SK-N-SH (cell line): ENCODE measurements at regions not wholly inside any gene's neighbourhood (a gene's known extent, or its start where the extent isn't known, plus 50 kb on each side); places are given as distances from the start of the nearest gene placed in this dataset.

Experiments
- CTCF ChIA-PET: fragments of 300-600, 350-600 bp; formaldehyde crosslinking; extraction: SDS; loops from one replicate; lab custom pipeline; 2021; lab: Yijun Ruan, JAX
- POLR2A ChIA-PET: fragments of 350-600 bp; sonication (Branson Sonifier 250); formaldehyde crosslinking; extraction: SDS; loops from one replicate; lab custom pipeline; 2020; ENCODE audit warnings: antibody characterized with exemption, inconsistent platforms; lab: Yijun Ruan, JAX
- DNase-seq: peaks from one replicate; pipeline ENCODE4 v3.0.0; 2012
- H2AFZ ChIP-seq: fragments of 200-600 bp; sonication (generic); 2 replicates; pipeline ENCODE4 v1.8.1; 2016; ENCODE audit warnings: antibody characterized with exemption, mild to moderate bottlenecking, low read depth
- H3F3A ChIP-seq: fragments of 200-600 bp; sonication (generic); replicated peaks from 2 replicates; pipeline ENCODE3; 2016; ENCODE audit warnings: antibody characterized with exemption, mild to moderate bottlenecking; ENCODE audit not compliant: insufficient read depth
- H3K27ac ChIP-seq, 2 experiments: fragments of 200-500 bp in 1 of 2; fragments of 200-600 bp in 1 of 2; sonication (Bioruptor generic) in 1 of 2; sonication (generic), shearing (Covaris generic) in 1 of 2; 2 replicates each; pipeline versions ENCODE4 v1.5.1 to v1.6.1; 2014 to 2016; ENCODE audit warnings: low read depth in 2 of 2, inconsistent platforms in 1 of 2, low read length in 1 of 2, mild to moderate bottlenecking in 1 of 2, mixed read lengths in 1 of 2
- H3K27me3 ChIP-seq: fragments of 200-600 bp; sonication (generic), shearing (Covaris generic); 2 replicates; pipeline ENCODE4 v1.6.1; 2016; ENCODE audit warnings: mixed run types; ENCODE audit not compliant: insufficient read depth
- H3K36me3 ChIP-seq, 2 experiments: fragments of 200-500 bp in 1 of 2; fragments of 200-600 bp in 1 of 2; sonication (Bioruptor generic) in 1 of 2; sonication (generic) in 1 of 2; replicated peaks in 1 of 2; 2 replicates each; pipeline versions ENCODE3 to v1.5.1; 2014 to 2016; ENCODE audit warnings: low read length in 1 of 2, mild to moderate bottlenecking in 1 of 2; ENCODE audit not compliant: insufficient read depth in 2 of 2, control insufficient read depth in 1 of 2
- H3K4me1 ChIP-seq, 2 experiments: fragments of 200-500 bp in 1 of 2; fragments of 200-600 bp in 1 of 2; sonication (Bioruptor generic) in 1 of 2; sonication (generic), shearing (Covaris generic) in 1 of 2; 2 replicates each; pipeline versions ENCODE4 v1.5.1 to v1.6.1; 2014 to 2016; ENCODE audit warnings: low read depth in 1 of 2, low read length in 1 of 2, mixed run types in 1 of 2; ENCODE audit not compliant: insufficient read depth in 2 of 2, control insufficient read depth in 1 of 2
- H3K4me2 ChIP-seq: fragments of 200-600 bp; sonication (generic), shearing (Covaris generic); 2 replicates; pipeline ENCODE4 v1.6.1; 2017; ENCODE audit warnings: mixed run types
- H3K4me3 ChIP-seq, 2 experiments: fragments of 200-500 bp in 1 of 2; fragments of 200-600 bp in 1 of 2; sonication (Bioruptor generic) in 1 of 2; sonication (generic), shearing (Covaris generic) in 1 of 2; 2 replicates each; pipeline versions ENCODE4 v1.5.1 to v1.8.1; 2014 to 2016; ENCODE audit warnings: low read depth in 2 of 2, inconsistent platforms in 1 of 2, low read length in 1 of 2, mild to moderate bottlenecking in 1 of 2, mixed read lengths in 1 of 2, moderate library complexity in 1 of 2
- H3K79me2 ChIP-seq: fragments of 200-600 bp; sonication (generic); 2 replicates; pipeline ENCODE4 v1.8.1; 2017; ENCODE audit warnings: mild to moderate bottlenecking; ENCODE audit not compliant: insufficient read depth
- H3K9ac ChIP-seq: fragments of 200-600 bp; sonication (generic); 2 replicates; pipeline ENCODE4 v1.6.1; 2017; ENCODE audit warnings: mixed run types
- H3K9me2 ChIP-seq: fragments of 200-600 bp; sonication (generic); 2 replicates; pipeline ENCODE4 v1.6.1; 2017; ENCODE audit warnings: mixed run types
- H3K9me3 ChIP-seq: fragments of 200-600 bp; sonication (generic); 2 replicates; pipeline ENCODE4 v1.6.1; 2017; ENCODE audit warnings: mixed run types, mild to moderate bottlenecking, moderate library complexity
- H4K20me1 ChIP-seq: fragments of 200-600 bp; sonication (generic); 2 replicates; pipeline ENCODE4 v1.6.1; 2017; ENCODE audit warnings: mild to moderate bottlenecking, mixed run types; ENCODE audit not compliant: insufficient read depth
- CHD2 ChIP-seq: fragments of 150-350 bp; IDR thresholded peaks from 2 replicates; pipeline ENCODE4 v1.6.1; 2018; ENCODE audit warnings: low read length; ENCODE audit not compliant: partially characterized antibody
- ELF1 ChIP-seq: IDR thresholded peaks from 2 replicates; pipeline ENCODE4 v1.4.0; 2012
- EP300 ChIP-seq, 2 experiments: IDR thresholded peaks; 2 replicates each; pipeline versions ENCODE4 v1.4.0 to v1.6.1; 2012; ENCODE audit warnings: borderline replicate concordance in 1 of 2, low read depth in 1 of 2, low read length in 1 of 2
- EZH2phosphoT487 ChIP-seq: fragments of 200-600 bp; sonication (generic); IDR thresholded peaks from 2 replicates; pipeline ENCODE4 v1.6.1; 2017; ENCODE audit warnings: low read depth, mixed run types, mild to moderate bottlenecking, antibody characterized with exemption, moderate library complexity, borderline replicate concordance
- FOSL2 ChIP-seq: IDR thresholded peaks from 2 replicates; pipeline ENCODE4 v1.4.0; 2012; ENCODE audit warnings: low read depth, mild to moderate bottlenecking, moderate library complexity, borderline replicate concordance
- FOXJ3 ChIP-seq: sonication (generic); formaldehyde crosslinking; IDR thresholded peaks from 2 replicates; pipeline ENCODE4 v1.5.1; 2020; ENCODE audit warnings: mild to moderate bottlenecking, missing genetic modification reagents
- FOXM1 ChIP-seq: IDR thresholded peaks from 2 replicates; pipeline ENCODE4 v1.4.0; 2012; ENCODE audit warnings: low read depth, mild to moderate bottlenecking
- GABPA ChIP-seq: IDR thresholded peaks from 2 replicates; pipeline ENCODE4 v1.4.0; 2012; ENCODE audit warnings: low read depth, mild to moderate bottlenecking
- GATA2 ChIP-seq: sonication (generic); formaldehyde crosslinking; IDR thresholded peaks from 2 replicates; pipeline ENCODE4 v1.5.0; 2020; ENCODE audit warnings: mild to moderate bottlenecking, missing genetic modification reagents
- IRF3 ChIP-seq: fragments of 150-350 bp; IDR thresholded peaks from 2 replicates; pipeline ENCODE4 v1.6.1; 2016; ENCODE audit warnings: mild to moderate bottlenecking, low read depth, low read length
- JUND ChIP-seq: IDR thresholded peaks from 2 replicates; pipeline ENCODE4 v1.4.0; 2012
- MAX ChIP-seq: IDR thresholded peaks from 2 replicates; pipeline ENCODE4 v1.4.0; 2012; ENCODE audit warnings: low read depth
- NRF1 ChIP-seq: IDR thresholded peaks from 2 replicates; pipeline ENCODE4 v1.6.1; 2012; ENCODE audit warnings: low read depth, mild to moderate bottlenecking, low read length
- POLR2AphosphoS5 ChIP-seq: IDR thresholded peaks from 2 replicates; pipeline ENCODE4 v1.6.1; 2012; ENCODE audit warnings: low read depth, low read length
- RAD21 ChIP-seq: IDR thresholded peaks from 2 replicates; pipeline ENCODE4 v1.6.1; 2012; ENCODE audit warnings: mild to moderate bottlenecking, low read length
- RCOR1 ChIP-seq: fragments of 150-350 bp; IDR thresholded peaks from 2 replicates; pipeline ENCODE4 v1.6.1; 2017; ENCODE audit warnings: antibody characterized with exemption, low read length
- SMC3 ChIP-seq: IDR thresholded peaks from 2 replicates; pipeline ENCODE4 v1.6.1; 2012; ENCODE audit warnings: low read depth, low read length, improper control_type of control experiment
- TEAD4 ChIP-seq: IDR thresholded peaks from 2 replicates; pipeline ENCODE4 v1.4.0; 2012; ENCODE audit warnings: mild to moderate bottlenecking, borderline replicate concordance; ENCODE audit not compliant: insufficient read depth
- YY1 ChIP-seq: IDR thresholded peaks from 2 replicates; pipeline ENCODE4 v1.4.0; 2012; ENCODE audit warnings: low read depth, mild to moderate bottlenecking
- ZBTB33 ChIP-seq: IDR thresholded peaks from 2 replicates; pipeline ENCODE4 v1.4.0; 2012; ENCODE audit warnings: low read depth, borderline replicate concordance
- WGBS: methylation state at CpG from one replicate; pipeline ENCODE4 v1.1.6; 2017; ENCODE audit warnings: low lambda C conversion rate; 5-methylcytosine and 5-hydroxymethylcytosine counted together

GRCh38 chr1:38198621-38199020, 152.0 kb upstream of the POU3F1 start:
- Histone ChIP-seq H3K4me1 (peaks cover 0 to 9% of the 10 kb centered on the region in 2 experiments; a peak in 1 of 4 replicates), H3K36me3 (no peaks in the 10 kb centered on the region), H2AFZ (no peak overlapping the region), H4K20me1 (no peaks in the 10 kb centered on the region), H3K9me3 (no peaks in the 10 kb centered on the region), H3K4me3 (no peak overlapping the region), H3K9ac (no peak overlapping the region), H3K27ac (no peak overlapping the region), H3F3A (no peaks in the 10 kb centered on the region), H3K27me3 (peaks cover 20% of the 10 kb centered on the region), H3K79me2 (no peaks in the 10 kb centered on the region), H3K9me2 (no peaks in the 10 kb centered on the region), H3K4me2 (no peak overlapping the region)
- POLR2A ChIA-PET = no interaction called here
- 11% methylated on average over 2 of the region's 2 CpGs for WGBS
- CTCF ChIA-PET = no interaction called here
- no peak for DNase-seq
- TF ChIP-seq NRF1 = no peak

- Histone ChIP-seq H3K36me3 (no peaks in the 10 kb centered on the region), H3K9me3 (no peaks in the 10 kb centered on the region), H3F3A (no peaks in the 10 kb centered on the region), H3K9ac (no peak overlapping the region), H3K79me2 (no peaks in the 10 kb centered on the region), H2AFZ (no peak overlapping the region), H3K27ac (no peak overlapping the region), H4K20me1 (no peaks in the 10 kb centered on the region), H3K4me3 (no peak overlapping the region), H3K4me2 (no peak overlapping the region), H3K9me2 (no peaks in the 10 kb centered on the region), H3K27me3 (peaks cover 23% of the 10 kb centered on the region), H3K4me1 (peaks cover 0 to 9% of the 10 kb centered on the region in 2 experiments; a peak in 1 of 4 replicates)
- POLR2A ChIA-PET = no interaction called here
- CTCF ChIA-PET = no interaction called here
- WGBS = 5% methylated on average over 2 of the region's 6 CpGs
- TF ChIP-seq EP300 (IDR thresholded peaks at IDR 0.05; ENCODE audit: borderline replicate concordance in 1 of 2, low read depth in 1 of 2, low read length in 1 of 2) = no peak
- TF ChIP-seq ELF1 = no peak
- TF ChIP-seq SMC3 = no peak
- DNase-seq = no peak
Measured at GRCh38 chr1:38198099-38198498, 151.5 kb upstream of the POU3F1 start.

GRCh38 chr1:38197312-38198061, 150.9 kb upstream of the POU3F1 start:
- Histone ChIP-seq H3F3A (no peaks in the 10 kb centered on the region), H3K9ac (no peak overlapping the region), H3K4me1 (peaks cover 0 to 9% of the 10 kb centered on the region in 2 experiments; a peak in 1 of 4 replicates), H2AFZ (no peak overlapping the region), H3K9me3 (no peaks in the 10 kb centered on the region), H3K4me3 (no peak overlapping the region), H3K79me2 (no peaks in the 10 kb centered on the region), H3K27ac (no peak overlapping the region), H3K27me3 (peaks cover 29% of the 10 kb centered on the region), H3K36me3 (no peaks in the 10 kb centered on the region), H4K20me1 (no peaks in the 10 kb centered on the region), H3K4me2 (no peak overlapping the region), H3K9me2 (no peaks in the 10 kb centered on the region)
- DNase-seq = peak; percentile 60
- WGBS = 8% methylated on average over 14 of the region's 14 CpGs
- CTCF ChIA-PET = no interaction called here
- POLR2A ChIA-PET = no interaction called here
- TF ChIP-seq JUND (no peak), EP300 (IDR thresholded peaks at IDR 0.05; ENCODE audit: borderline replicate concordance in 1 of 2, low read depth in 1 of 2, low read length in 1 of 2) (peak in 1 of 2 experiments; percentile 27; a peak in 1 of 4 replicates), IRF3 (no peak), FOXJ3 (no peak), CHD2 (no peak), SMC3 (no peak), POLR2AphosphoS5 (no peak), FOSL2 (no peak), TEAD4 (no peak), ELF1 (no peak), ZBTB33 (no peak), YY1 (no peak), GABPA (no peak), MAX (no peak), RAD21 (no peak), RCOR1 (peak; percentile 70; the same call in 1 of the 2 replicates), FOXM1 (no peak), EZH2phosphoT487 (no peak), GATA2 (CRISPR knock-in tag) (peak; percentile 58)
